GM23248 (cell line): ENCODE measurements at regions not wholly inside any gene's neighbourhood (a gene's known extent, or its start where the extent isn't known, plus 50 kb on each side); places are given as distances from the start of the nearest gene placed in this dataset.

Experiments
- DNase-seq: peaks from one replicate; pipeline ENCODE4 v3.0.0-alpha.2; 2015
- H2AFZ ChIP-seq: fragments of 200-600 bp; sonication (generic); 2 replicates; pipeline ENCODE4 v1.6.1; 2016; ENCODE audit warnings: antibody characterized with exemption
- H3F3A ChIP-seq: fragments of 200-600 bp; sonication (generic); 2 replicates; pipeline ENCODE4 v1.6.1; 2016; ENCODE audit warnings: mild to moderate bottlenecking, antibody characterized with exemption, mixed run types; ENCODE audit not compliant: insufficient read depth
- H3K27ac ChIP-seq: fragments of 200-600 bp; sonication (generic); 2 replicates; pipeline ENCODE4 v1.5.1; 2016; ENCODE audit warnings: mild to moderate bottlenecking
- H3K27me3 ChIP-seq: fragments of 200-600 bp; sonication (generic); replicated peaks from 2 replicates; pipeline ENCODE4 v1.6.1; 2016; ENCODE audit warnings: mild to moderate bottlenecking; ENCODE audit not compliant: insufficient read depth
- H3K36me3 ChIP-seq: fragments of 200-600 bp; sonication (generic); 2 replicates; pipeline ENCODE4 v1.6.1; 2016; ENCODE audit warnings: low read depth, mild to moderate bottlenecking
- H3K4me1 ChIP-seq: fragments of 200-600 bp; sonication (generic); 2 replicates; pipeline ENCODE4 v1.6.1; 2016; ENCODE audit warnings: mild to moderate bottlenecking; ENCODE audit not compliant: insufficient read depth
- H3K4me2 ChIP-seq: fragments of 200-600 bp; sonication (generic); one replicate; pipeline ENCODE4 v1.6.1; 2016; ENCODE audit warnings: mild to moderate bottlenecking; ENCODE audit not compliant: unreplicated experiment
- H3K4me3 ChIP-seq: fragments of 200-600 bp; sonication (generic); 2 replicates; pipeline ENCODE4 v1.5.1; 2016; ENCODE audit warnings: mild to moderate bottlenecking
- H3K79me2 ChIP-seq: fragments of 200-600 bp; sonication (generic); 2 replicates; pipeline ENCODE4 v1.6.1; 2016; ENCODE audit warnings: mild to moderate bottlenecking; ENCODE audit not compliant: insufficient read depth
- H3K9ac ChIP-seq: fragments of 200-600 bp; sonication (generic); 2 replicates; pipeline ENCODE4 v1.6.1; 2016; ENCODE audit warnings: mild to moderate bottlenecking
- H3K9me2 ChIP-seq: fragments of 200-600 bp; sonication (generic); 2 replicates; pipeline ENCODE4 v1.6.1; 2016; ENCODE audit warnings: mixed run types, mild to moderate bottlenecking, moderate library complexity; ENCODE audit not compliant: insufficient read depth
- H3K9me3 ChIP-seq: fragments of 200-600 bp; sonication (generic); one replicate; pipeline ENCODE4 v1.6.1; 2017; ENCODE audit warnings: low read depth
- H4K20me1 ChIP-seq: fragments of 200-600 bp; sonication (generic); 2 replicates; pipeline ENCODE4 v1.6.0; 2016; ENCODE audit not compliant: insufficient read depth
- EZH2 ChIP-seq: fragments of 200-600 bp; sonication (generic); IDR thresholded peaks from 2 replicates; pipeline ENCODE4 v1.6.1; 2018; ENCODE audit warnings: antibody characterized with exemption, mild to moderate bottlenecking; ENCODE audit not compliant: insufficient read depth, poor library complexity, severe bottlenecking
- EZH2phosphoT487 ChIP-seq: fragments of 200-600 bp; sonication (generic); IDR thresholded peaks from 2 replicates; pipeline ENCODE4 v1.6.1; 2018; ENCODE audit warnings: antibody characterized with exemption, moderate library complexity, mild to moderate bottlenecking, low read depth; ENCODE audit not compliant: insufficient read depth
- WGBS, 2 experiments: methylation state at CpG; one replicate each; pipeline ENCODE4 v1.1.6; 2015 to 2017; ENCODE audit warnings: low lambda C conversion rate in 2 of 2, low coverage in 1 of 2; ENCODE audit errors: missing lambda C conversion rate in 2 of 2; 5-methylcytosine and 5-hydroxymethylcytosine counted together
- in situ Hi-C: fragments of 300-500 bp; cut with MboI; formaldehyde crosslinking; loops from 2 replicates; pipeline ENCODE4 v1.15.0; 2020

DNA sequence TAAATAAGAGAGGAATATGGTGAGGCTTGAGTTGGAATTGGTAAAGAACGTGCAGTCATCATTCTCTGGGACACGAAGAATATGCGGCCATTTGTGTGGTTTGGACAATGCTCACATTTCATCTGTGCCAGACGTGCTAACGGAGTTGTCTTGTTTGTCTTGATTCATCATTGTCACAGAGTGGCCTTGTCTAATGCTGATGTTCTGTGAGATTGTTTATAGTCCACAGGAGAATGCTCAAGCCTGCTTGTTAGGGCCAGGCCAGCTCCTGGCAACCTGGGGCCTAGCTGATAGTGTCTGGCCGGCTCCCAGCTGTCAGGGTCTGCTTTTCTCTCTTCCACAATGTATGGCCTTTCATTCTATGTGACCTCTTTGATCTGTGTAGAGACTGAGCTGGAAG is 384.7 kb downstream of the EDEM1 start:
- no peaks in the 10 kb centered on the region for H3K27me3 ChIP-seq
- TF ChIP-seq EZH2phosphoT487 (no peak), EZH2 (no peak)
- no peak overlapping the region for H3K9ac ChIP-seq
- H3K4me2 ChIP-seq = no peak overlapping the region
- DNase-seq = no peak
- 23 to 24% methylated on average over 6 of the region's 6 CpGs for WGBS, 2 experiments
- H3K9me3 ChIP-seq = no peaks in the 10 kb centered on the region
- H3K4me1 ChIP-seq = no peaks in the 10 kb centered on the region
- H3K79me2 ChIP-seq = no peaks in the 10 kb centered on the region
- no peaks in the 10 kb centered on the region for H3K36me3 ChIP-seq
- H3F3A ChIP-seq = no peaks in the 10 kb centered on the region
- H4K20me1 ChIP-seq = no peaks in the 10 kb centered on the region
- in situ Hi-C loops = no loop called here
- no peak overlapping the region for H2AFZ ChIP-seq
- H3K27ac ChIP-seq = no peak overlapping the region
- no peak overlapping the region for H3K4me3 ChIP-seq
- H3K9me2 ChIP-seq = no peaks in the 10 kb centered on the region

DNA sequence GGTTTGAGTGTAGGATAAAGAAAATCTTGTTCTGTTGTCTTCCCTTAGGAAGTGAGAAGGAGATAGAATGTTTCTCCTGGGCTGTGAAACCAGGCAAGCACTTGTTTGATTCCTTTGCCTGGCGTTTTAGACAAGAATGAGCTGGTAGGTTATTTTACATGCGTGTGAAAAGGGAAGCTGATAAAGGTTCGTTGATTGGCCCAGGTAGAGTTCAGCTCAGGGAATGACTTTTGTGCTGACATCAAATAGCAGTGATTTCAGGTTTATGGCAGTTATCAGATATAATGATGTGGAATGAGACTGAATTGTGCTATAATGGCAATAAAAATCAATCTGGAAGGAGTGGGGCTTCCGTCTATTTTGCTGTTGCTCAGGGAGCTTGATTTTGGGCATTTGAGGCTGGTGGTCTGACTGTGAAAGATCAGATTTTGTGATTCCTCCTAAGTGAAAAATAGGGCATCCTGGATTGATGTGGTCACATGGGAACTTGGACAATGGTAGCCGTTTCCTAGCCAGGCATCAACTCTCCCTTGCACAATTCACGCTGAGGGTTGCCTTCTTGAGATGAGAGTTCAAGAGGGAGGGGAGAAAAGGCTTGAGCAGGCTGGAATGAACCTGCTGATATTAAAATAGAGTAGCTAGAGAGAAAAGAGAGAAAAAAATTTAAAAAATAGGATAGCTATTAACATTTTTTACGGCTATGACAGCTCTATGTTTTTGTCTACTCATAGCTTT is 388.9 kb downstream of the EDEM1 start:
- no peaks in the 10 kb centered on the region for H3K4me1 ChIP-seq
- H3K9me2 ChIP-seq = no peaks in the 10 kb centered on the region
- H3K4me3 ChIP-seq = no peak overlapping the region
- 23 to 25% methylated on average over 7 of the region's 7 CpGs for WGBS, 2 experiments
- no peak overlapping the region for H3K27ac ChIP-seq
- no peak for DNase-seq
- H3K9me3 ChIP-seq = no peaks in the 10 kb centered on the region
- in situ Hi-C loops = no loop called here
- no peak overlapping the region for H3K9ac ChIP-seq
- H2AFZ ChIP-seq = no peak overlapping the region
- no peaks in the 10 kb centered on the region for H4K20me1 ChIP-seq
- no peaks in the 10 kb centered on the region for H3K79me2 ChIP-seq
- no peaks in the 10 kb centered on the region for H3K27me3 ChIP-seq
- TF ChIP-seq EZH2 (no peak), EZH2phosphoT487 (no peak)
- no peaks in the 10 kb centered on the region for H3K36me3 ChIP-seq
- H3F3A ChIP-seq = no peaks in the 10 kb centered on the region
- H3K4me2 ChIP-seq = no peak overlapping the region

DNA sequence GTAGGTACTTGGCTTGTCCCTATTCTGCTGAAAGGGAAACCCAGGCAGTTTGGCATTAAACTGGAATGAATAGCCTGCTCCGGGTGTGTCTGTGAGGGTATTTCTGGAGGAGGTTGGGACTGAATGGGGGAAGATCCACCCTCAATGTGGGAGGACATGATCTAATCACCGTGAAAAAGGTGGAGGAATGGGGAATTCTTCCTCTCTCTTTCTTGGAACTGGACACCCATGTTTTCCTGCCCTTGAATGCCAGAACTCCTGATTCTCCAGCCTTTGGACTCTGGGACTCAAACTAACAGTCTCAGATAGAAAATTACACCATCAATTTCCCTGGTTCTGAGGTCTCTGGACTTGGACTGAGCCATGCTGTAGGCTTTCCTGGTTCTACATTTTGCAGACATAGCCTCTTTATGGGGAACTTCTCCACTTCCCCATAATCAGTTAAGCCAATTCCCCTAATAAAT is 391.7 kb downstream of the EDEM1 start:
- 9 to 10% methylated on average over 2 of the region's 2 CpGs for WGBS, 2 experiments
- no peak overlapping the region for H3K4me3 ChIP-seq
- DNase-seq = no peak

DNA sequence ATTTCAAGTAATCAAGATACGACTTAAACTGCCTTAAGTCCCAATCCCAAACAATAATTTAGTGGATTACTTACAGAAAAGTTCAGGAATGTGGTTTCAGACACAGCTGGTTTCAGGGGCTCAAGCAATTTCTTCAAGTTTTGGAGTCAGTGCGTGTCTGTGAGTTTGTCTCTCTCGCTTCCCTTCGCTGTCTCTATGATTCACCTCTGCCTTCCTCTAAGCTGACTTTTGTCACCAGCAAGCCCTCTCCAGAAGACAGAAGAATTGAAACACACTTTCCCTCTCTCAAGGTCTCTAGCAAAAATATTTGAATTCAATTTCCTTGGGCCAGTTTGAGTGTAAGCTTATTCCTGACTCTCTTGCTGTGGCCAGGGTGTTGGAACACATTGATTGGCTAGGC is 392.4 kb downstream of the EDEM1 start:
- in situ Hi-C loops = no loop called here
- WGBS, 2 experiments = 40 to 54% methylated on average over 4 of the region's 4 CpGs
- H3K4me1 ChIP-seq = no peaks in the 10 kb centered on the region

More for the DNA sequence above, 391.7 kb downstream of the EDEM1 start:
- Histone ChIP-seq H3K27ac (no peak overlapping the region), H4K20me1 (no peaks in the 10 kb centered on the region), H3K4me1 (no peaks in the 10 kb centered on the region), H2AFZ (no peak overlapping the region), H3K36me3 (no peaks in the 10 kb centered on the region), H3K9me3 (no peaks in the 10 kb centered on the region), H3K9ac (no peak overlapping the region), H3K9me2 (no peaks in the 10 kb centered on the region), H3K27me3 (no peaks in the 10 kb centered on the region), H3K4me2 (no peak overlapping the region), H3K79me2 (no peaks in the 10 kb centered on the region), H3F3A (no peaks in the 10 kb centered on the region)
- in situ Hi-C loops = no loop called here
- no peak for TF ChIP-seq EZH2phosphoT487

More for the DNA sequence above, 392.4 kb downstream of the EDEM1 start:
- H3K9me3 ChIP-seq = no peaks in the 10 kb centered on the region
- DNase-seq = no peak
- no peaks in the 10 kb centered on the region for H3K36me3 ChIP-seq
- no peak overlapping the region for H3K27ac ChIP-seq
- H3K4me3 ChIP-seq = no peak overlapping the region
- H3K79me2 ChIP-seq = no peaks in the 10 kb centered on the region
- H3K9ac ChIP-seq = no peak overlapping the region
- H4K20me1 ChIP-seq = no peaks in the 10 kb centered on the region
- no peaks in the 10 kb centered on the region for H3K27me3 ChIP-seq
- H3F3A ChIP-seq = no peaks in the 10 kb centered on the region
- no peaks in the 10 kb centered on the region for H3K9me2 ChIP-seq
- H3K4me2 ChIP-seq = no peak overlapping the region
- no peak overlapping the region for H2AFZ ChIP-seq
- no peak for TF ChIP-seq EZH2phosphoT487
- no peak for TF ChIP-seq EZH2
